ENCODE measurements at regions not wholly inside any gene's neighbourhood (a gene's known extent, or its start where the extent isn't known, plus 50 kb on each side); places are given as distances from the start of the nearest gene placed in this dataset.

DNA sequence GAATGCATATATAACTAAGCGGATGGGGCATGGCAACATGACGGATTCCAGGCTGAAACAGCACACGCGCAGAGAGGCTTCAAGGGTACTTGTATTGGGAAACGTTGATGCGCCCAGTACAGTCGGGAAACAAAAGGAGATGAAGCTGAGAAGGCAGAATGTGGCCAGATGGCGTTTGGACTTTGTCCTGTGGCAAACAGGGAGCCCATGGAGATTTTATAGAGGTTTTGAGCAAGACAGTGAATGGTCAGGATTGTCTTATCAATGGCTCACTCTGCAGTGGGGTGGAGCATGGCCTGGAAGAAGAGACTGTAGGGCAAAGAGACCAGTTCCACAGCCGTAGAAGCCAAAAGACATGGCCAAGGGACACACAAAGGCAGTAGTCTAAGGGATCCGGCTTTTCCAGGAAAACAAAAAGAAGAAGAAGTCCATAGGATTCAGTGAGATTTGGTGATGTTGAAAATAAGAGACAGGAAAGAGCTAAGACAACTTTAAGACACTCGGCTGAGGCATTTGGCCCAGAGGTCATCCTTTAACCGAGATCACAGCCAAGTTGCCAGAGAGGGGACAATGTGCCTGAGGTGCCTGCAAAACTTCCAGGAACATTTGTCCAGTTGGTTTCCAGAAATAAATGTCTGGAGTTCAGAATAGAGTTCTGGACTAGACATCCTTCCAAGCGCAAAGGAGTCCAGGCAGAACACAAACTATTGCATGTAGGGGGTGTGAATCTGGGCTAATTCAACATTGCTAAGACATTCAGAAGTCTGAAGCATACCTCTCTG is 123.0 kb upstream of the RREB1 start:
- ChIA-PET POLR2A (no interaction called here), CTCF (interaction anchor here (1.6 kb wide), 1 partner anchor 11 kb away, joined by 3 read pairs; no protein-coding TSS in a partner anchor)
- H3K36me3 ChIP-seq (ENCODE audit: control insufficient read depth in 2 of 2, extremely low read depth in 1 of 2, insufficient read depth in 2 of 2, low read length in 2 of 2) = no peaks in the 10 kb centered on the region
- intact Hi-C loops (cut with micrococcal nuclease) = no loop called here
- H3K27ac ChIP-seq (ENCODE audit: insufficient read depth, low read depth, low read length) = no peak overlapping the region
- dilution Hi-C loops (cut with MboI; ENCODE audit: extremely low pct_ligation_motif_present, low sequenced_read_pairs) = no loop called here
- H2AFZ ChIP-seq (ENCODE audit: low read depth, low read length) = no peak overlapping the region
- no peak overlapping the region for H3K9ac ChIP-seq (replicated peaks; ENCODE audit: extremely low read depth, insufficient read depth, low read length)
- no peak for DNase-seq (ENCODE audit: low read depth, low spot score)
- H3K9me1 ChIP-seq (replicated peaks; ENCODE audit: control insufficient read depth, extremely low read depth, insufficient read depth, low read length) = no peaks in the 10 kb centered on the region
- no peaks in the 10 kb centered on the region for H3K4me1 ChIP-seq (ENCODE audit: control insufficient read depth, extremely low read depth, insufficient read depth, low read length)
- no TSS peak for BruUV-seq (replicated peaks)
- H3K27me3 ChIP-seq (ENCODE audit: control insufficient read depth in 2 of 2, insufficient read depth in 2 of 2, low read length in 2 of 2) = peaks cover 2 to 4% of the 10 kb centered on the region in 2 experiments
- no peak overlapping the region for H3K4me3 ChIP-seq (replicated peaks in 1 of 3; ENCODE audit: insufficient read depth in 1 of 3, low read depth in 1 of 3, low read length in 3 of 3)
- FAIRE-seq = no peak
- no peak for TF ChIP-seq MAX (IDR thresholded peaks at IDR 0.05; ENCODE audit: insufficient read depth, insufficient read length)
- no peak for TF ChIP-seq POLR2AphosphoS5 (IDR thresholded peaks at IDR 0.05; ENCODE audit: insufficient read depth, low read depth, low read length)
- no peak for TF ChIP-seq FOS (IDR thresholded peaks at IDR 0.05; ENCODE audit: borderline replicate concordance, insufficient read depth, low read length)
- no peak for TF ChIP-seq EZH2 (IDR thresholded peaks at IDR 0.05; ENCODE audit: borderline replicate concordance, low read depth, low read length, severe bottlenecking)
- TF ChIP-seq CTCF (IDR thresholded peaks at IDR 0.05; ENCODE audit: extremely low read depth in 1 of 2, insufficient read depth in 1 of 2, low read depth in 1 of 2, low read length in 2 of 2) = no peak
- no peak for TF ChIP-seq JUN (IDR thresholded peaks at IDR 0.05; ENCODE audit: borderline replicate concordance, insufficient read depth, insufficient read length, low read depth)
- TF ChIP-seq MYC (IDR thresholded peaks at IDR 0.05; ENCODE audit: low read depth, low read length) = no peak
- no peak for TF ChIP-seq POLR2A (IDR thresholded peaks at IDR 0.05; ENCODE audit: low read depth, low read length)
- no peak for TF ChIP-seq GATA2 (IDR thresholded peaks at IDR 0.05; ENCODE audit: insufficient read depth, insufficient read length, low read depth, low read length)
- no peak overlapping the region for H3K4me2 ChIP-seq (ENCODE audit: insufficient read depth, low read length)
- H3K9me3 ChIP-seq (replicated peaks; ENCODE audit: control insufficient read depth, insufficient read depth, low read length) = no peaks in the 10 kb centered on the region
- H4K20me1 ChIP-seq (replicated peaks; ENCODE audit: control insufficient read depth, extremely low read depth, insufficient read depth, low read length) = no peaks in the 10 kb centered on the region
- H3K79me2 ChIP-seq (ENCODE audit: control insufficient read depth, insufficient read depth, low read length) = no peaks in the 10 kb centered on the region
